PFSK-1 (cell line): ENCODE measurements at regions not wholly inside any gene's neighbourhood (a gene's known extent, or its start where the extent isn't known, plus 50 kb on each side); places are given as distances from the start of the nearest gene placed in this dataset.

Source experiments
- FOXP2 ChIP-seq: optimal IDR thresholded peaks from 2 replicates; pipeline ENCODE3; 2011; ENCODE audit warnings: borderline replicate concordance, control low read depth, inconsistent platforms; ENCODE audit not compliant: insufficient read depth; ENCODE audit errors: extremely low read length, extremely low read depth
- POLR2AphosphoS5 ChIP-seq: IDR thresholded peaks from 2 replicates; pipeline ENCODE4 v1.6.1; 2012; ENCODE audit warnings: low read depth, mild to moderate bottlenecking, control low read depth, low read length, moderate library complexity
- SIN3A ChIP-seq: IDR thresholded peaks from 2 replicates; pipeline ENCODE4 v1.6.1; 2012; ENCODE audit warnings: mild to moderate bottlenecking, low read length, moderate library complexity, borderline replicate concordance; ENCODE audit not compliant: insufficient read depth
- TAF1 ChIP-seq: IDR thresholded peaks from 2 replicates; pipeline ENCODE4 v1.6.1; 2012; ENCODE audit warnings: low read length, control low read depth, borderline replicate concordance; ENCODE audit not compliant: insufficient read depth
- TF ChIP-seq, protein P1 (sequence below), 2 experiments: IDR thresholded peaks; 2 replicates each; pipeline versions ENCODE4 v1.6.1 to v1.8.0; 2011 to 2012; ENCODE audit warnings: low read depth in 2 of 2, low read length in 2 of 2, control low read depth in 1 of 2, inconsistent platforms in 1 of 2, mild to moderate bottlenecking in 1 of 2, moderate library complexity in 1 of 2; ENCODE audit not compliant: insufficient read depth in 1 of 2

DNA sequence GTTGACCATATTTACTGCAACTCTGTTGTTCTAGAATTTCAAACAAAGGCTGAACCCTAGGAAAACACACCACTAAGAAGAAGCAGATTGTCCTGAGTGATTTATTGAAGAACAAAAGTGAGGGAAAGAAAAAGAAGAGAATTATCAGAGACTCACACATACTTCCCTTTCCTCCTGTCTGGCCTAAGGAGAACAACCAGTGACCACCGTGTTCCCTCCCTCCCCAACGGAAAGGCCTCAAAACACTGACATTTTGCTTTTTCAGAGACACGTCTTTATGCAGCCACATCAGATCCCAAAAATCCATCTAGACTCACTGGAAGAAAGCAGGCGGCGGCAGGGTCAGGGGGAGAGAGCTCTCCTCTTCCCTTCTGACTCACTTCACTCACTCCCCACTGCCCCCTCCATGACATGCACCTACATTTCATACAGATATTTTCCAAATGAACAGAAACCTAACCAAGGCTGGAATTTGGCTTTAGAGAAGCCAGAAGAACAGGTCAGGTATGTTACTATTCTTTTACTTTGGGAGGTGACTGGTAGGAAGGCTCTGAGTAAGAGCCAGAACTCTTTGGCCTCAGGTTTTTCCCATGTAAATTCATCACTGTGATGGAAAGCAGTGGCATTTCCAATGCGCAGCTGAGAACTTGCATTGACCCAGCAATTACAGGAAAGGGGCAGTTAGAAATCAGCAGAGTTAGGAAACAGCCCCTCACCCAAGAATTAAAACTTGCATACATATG, 169.9 kb downstream of the BCL11A start:
- TF ChIP-seq, protein P1, sequence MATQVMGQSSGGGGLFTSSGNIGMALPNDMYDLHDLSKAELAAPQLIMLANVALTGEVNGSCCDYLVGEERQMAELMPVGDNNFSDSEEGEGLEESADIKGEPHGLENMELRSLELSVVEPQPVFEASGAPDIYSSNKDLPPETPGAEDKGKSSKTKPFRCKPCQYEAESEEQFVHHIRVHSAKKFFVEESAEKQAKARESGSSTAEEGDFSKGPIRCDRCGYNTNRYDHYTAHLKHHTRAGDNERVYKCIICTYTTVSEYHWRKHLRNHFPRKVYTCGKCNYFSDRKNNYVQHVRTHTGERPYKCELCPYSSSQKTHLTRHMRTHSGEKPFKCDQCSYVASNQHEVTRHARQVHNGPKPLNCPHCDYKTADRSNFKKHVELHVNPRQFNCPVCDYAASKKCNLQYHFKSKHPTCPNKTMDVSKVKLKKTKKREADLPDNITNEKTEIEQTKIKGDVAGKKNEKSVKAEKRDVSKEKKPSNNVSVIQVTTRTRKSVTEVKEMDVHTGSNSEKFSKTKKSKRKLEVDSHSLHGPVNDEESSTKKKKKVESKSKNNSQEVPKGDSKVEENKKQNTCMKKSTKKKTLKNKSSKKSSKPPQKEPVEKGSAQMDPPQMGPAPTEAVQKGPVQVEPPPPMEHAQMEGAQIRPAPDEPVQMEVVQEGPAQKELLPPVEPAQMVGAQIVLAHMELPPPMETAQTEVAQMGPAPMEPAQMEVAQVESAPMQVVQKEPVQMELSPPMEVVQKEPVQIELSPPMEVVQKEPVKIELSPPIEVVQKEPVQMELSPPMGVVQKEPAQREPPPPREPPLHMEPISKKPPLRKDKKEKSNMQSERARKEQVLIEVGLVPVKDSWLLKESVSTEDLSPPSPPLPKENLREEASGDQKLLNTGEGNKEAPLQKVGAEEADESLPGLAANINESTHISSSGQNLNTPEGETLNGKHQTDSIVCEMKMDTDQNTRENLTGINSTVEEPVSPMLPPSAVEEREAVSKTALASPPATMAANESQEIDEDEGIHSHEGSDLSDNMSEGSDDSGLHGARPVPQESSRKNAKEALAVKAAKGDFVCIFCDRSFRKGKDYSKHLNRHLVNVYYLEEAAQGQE (IDR thresholded peaks at IDR 0.05; ENCODE audit: insufficient read depth in 1 of 2, low read depth in 2 of 2, low read length in 2 of 2): no peak
- TF ChIP-seq SIN3A (no peak), POLR2AphosphoS5 (no peak), FOXP2 (no peak), TAF1 (no peak)
